ENCODE measurements at regions not wholly inside any gene's neighbourhood (a gene's known extent, or its start where the extent isn't known, plus 50 kb on each side); places are given as distances from the start of the nearest gene placed in this dataset.
"Not testable (repeated sequence)": the region's sequence is repeated elsewhere in the genome, so short reads cannot be mapped to it uniquely, and the experiment has no call there.

GRCh38 chr4:100340512-100341485, 150.5 kb upstream of the DDIT4L start:
- peak; percentile 51 for DNase-seq (ENCODE audit: low read depth)

DNA sequence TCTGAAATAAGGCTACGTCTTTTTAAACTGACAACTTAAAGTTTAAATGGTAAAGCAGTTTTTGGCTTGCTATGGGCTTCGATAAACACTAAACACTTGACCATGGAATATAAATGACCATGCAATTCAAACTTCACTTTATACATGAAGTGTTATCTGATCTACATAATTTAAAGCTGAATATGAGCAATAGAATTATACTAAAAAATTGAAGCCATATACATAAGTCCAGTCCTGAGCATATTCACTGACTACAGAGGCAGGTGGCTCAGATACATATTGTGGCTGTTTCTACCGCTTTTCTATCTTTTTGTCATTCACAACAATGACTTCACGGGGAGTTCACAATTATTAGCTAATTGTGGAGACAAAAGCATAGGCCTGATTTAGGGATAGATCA, 149.6 kb upstream of the DDIT4L start:
- no peak for DNase-seq (ENCODE audit: low read depth)

DNA sequence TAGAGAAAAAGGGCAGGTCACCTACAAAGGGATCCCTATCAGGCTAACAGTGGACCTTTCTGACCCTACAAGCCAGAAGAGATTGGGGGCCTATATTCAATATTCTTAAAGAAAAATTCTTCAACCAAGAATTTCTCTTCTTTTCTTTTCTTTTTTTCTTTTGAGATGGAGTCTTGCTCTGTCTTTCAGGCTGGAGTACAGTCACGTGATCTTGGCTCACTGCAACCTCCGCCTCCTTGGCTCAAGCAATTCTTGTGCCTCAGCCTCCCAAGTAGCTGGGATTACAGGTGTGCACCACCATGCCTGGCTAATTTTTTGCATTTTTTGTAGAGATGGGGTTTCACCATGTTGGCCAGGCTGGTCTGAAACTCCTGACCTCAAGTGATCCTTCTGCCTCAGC, 143.2 kb upstream of the DDIT4L start:
- not testable (repeated sequence) for DNase-seq (ENCODE audit: low read depth)

- no peak for DNase-seq (ENCODE audit: low read depth)
Observed at GRCh38 chr4:100317032-100317864, 127.0 kb upstream of the DDIT4L start.

DNA sequence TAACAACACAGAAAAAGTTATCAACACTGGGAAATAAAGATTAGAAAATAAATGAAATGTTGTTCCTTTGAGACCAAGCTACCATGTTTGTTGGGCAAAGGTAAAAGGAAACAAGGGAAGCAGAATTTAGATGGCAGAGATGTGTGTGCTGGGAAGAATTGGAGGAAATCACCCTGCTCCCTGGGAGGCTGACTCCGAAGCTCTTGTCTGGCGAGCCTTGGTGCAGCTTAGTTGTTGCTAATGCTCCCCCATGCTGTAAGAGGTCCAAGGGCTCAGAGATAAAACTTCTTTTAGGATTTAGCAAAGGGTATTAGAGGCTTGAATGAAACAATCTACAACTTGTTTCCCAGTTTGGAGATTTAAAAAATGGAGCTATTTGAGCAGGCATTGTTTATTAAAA, 123.8 kb upstream of the DDIT4L start:
- no peak for DNase-seq (ENCODE audit: low read depth)

GRCh38 chr4:100312615-100313350, 122.5 kb upstream of the DDIT4L start:
- DNase-seq (ENCODE audit: low read depth), result no peak

GRCh38 chr4:100311181-100311580, 120.9 kb upstream of the DDIT4L start:
- DNase-seq (ENCODE audit: low read depth), result no peak

DNA sequence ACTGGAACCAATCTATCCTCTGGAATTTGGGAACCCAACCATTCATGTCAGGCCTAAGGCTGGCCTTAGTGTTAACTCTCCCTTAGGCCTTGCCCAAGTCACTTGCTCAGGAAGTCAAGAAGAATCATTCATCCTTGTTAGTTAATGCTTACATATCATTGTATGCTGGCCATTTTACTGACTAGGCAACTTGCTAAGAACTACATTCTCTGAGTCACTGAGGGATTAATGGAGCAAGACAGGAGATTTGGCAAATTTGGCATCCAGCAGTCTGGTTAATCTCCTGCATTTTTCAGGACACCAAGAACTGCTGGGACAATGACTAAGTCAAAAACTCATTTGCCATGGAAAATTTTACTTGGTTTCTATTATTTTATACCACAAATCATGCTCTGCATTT, 115.8 kb upstream of the DDIT4L start:
- no peak for DNase-seq (ENCODE audit: low read depth)

- DNase-seq (ENCODE audit: low read depth), result no peak
Observed at GRCh38 chr4:100302061-100303026, 112.1 kb upstream of the DDIT4L start.

DNA sequence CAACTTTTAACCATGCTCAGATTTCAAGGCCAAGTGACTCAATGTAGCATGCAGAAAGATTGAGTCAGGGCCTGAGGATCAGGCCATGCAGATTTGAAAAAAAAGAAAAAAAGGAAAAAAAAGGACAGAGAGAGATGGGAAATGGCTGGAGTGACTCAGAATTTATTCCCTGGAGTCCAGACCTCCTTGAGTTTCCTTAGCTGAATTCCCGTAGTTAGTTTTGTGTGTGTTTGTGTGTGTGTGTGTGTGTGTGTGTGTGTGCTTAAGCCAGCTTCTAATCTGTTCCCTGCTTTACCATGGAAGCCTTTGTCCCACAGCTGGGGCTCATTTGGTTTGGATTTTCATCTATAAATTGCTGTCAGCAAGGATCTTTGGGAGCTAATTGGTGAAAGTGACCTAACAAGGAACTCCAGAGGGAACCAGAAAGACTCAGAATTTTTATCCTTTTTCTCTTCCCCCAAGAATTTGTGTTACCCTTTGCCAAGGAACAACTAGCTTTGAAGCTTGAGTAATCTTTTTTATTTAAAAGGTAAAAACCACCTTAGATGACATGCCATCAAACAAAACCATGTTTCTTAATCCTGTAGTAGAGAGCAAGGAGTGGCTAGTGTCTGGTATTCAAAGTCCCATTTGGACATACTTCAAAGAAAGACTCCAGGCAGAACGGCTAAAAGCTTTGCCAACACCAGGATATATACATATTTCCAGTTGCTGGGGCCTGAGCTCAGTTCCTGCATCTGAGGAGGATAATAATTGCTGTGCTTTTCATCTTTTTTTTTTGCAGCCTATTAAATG, 109.0 kb upstream of the DDIT4L start:
- DNase-seq (ENCODE audit: low read depth), result peak; percentile 94

GRCh38 chr4:100295792-100296191, 105.5 kb upstream of the DDIT4L start:
- no peak for DNase-seq (ENCODE audit: low read depth)

DNA sequence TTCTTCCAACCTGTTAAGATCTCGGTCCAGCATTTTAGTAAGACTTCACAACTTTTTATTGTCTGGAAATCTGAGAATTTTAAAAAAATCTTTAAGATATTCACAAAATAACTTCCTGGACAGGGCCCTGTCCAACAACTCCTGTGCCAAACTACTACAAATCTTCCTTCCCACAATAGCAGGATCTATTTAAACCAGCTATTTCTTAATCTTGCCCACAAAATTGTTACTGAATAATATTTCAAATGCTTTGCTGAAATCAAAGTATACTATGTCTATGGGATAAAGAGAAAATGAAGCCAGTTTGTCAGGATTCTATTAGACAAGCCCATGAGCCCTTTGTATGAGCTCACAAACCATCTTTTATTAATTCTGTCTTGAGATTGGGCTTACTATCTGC, 104.1 kb upstream of the DDIT4L start:
- DNase-seq (ENCODE audit: low read depth), result peak; percentile 59

GRCh38 chr4:100290585-100290984, 100.3 kb upstream of the DDIT4L start:
- DNase-seq (ENCODE audit: low read depth), result no peak

DNA sequence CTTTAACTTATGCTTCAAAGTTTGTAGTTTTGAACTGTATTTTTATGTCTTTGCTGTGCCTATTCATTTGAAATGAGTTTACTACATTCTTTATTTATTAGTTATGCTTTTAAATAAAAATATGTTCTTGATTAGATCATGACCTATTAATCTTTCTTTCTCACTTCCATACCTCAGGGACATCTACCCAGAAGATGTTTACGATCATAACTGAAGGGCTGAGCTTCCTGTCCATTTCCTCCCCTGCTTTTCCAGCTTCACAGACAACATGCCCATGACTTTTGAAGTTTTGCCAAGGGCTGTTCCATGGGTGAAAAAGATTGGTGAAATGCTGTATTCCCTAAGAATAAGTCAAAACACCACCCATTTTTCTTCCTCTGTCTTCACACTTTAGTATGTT, 99.7 kb upstream of the DDIT4L start:
- no peak for DNase-seq (ENCODE audit: low read depth)

DNA sequence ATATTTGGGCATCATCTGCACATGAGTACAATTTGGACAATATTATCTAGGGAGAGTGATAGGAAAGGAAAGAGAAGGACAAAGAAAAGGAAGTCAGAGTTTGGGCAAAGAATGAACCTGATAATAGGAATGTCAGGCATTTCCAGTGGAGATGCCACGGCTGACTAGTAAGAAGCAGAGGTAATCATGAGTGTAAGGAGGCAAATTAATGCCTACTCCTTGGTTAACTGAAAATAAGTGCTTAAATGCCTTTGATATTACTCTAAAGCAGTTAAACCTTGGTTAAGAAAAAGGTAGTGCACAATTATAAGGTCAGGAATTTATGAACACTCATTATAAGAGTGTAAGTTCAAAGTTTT, 99.2 kb upstream of the DDIT4L start:
- DNase-seq (ENCODE audit: low read depth), result no peak

- DNase-seq (ENCODE audit: low read depth), result no peak
Observed at GRCh38 chr4:100288811-100289529, 98.7 kb upstream of the DDIT4L start.

- no peak for DNase-seq (ENCODE audit: low read depth)
Observed at GRCh38 chr4:100288161-100288560, 97.9 kb upstream of the DDIT4L start.

DNA sequence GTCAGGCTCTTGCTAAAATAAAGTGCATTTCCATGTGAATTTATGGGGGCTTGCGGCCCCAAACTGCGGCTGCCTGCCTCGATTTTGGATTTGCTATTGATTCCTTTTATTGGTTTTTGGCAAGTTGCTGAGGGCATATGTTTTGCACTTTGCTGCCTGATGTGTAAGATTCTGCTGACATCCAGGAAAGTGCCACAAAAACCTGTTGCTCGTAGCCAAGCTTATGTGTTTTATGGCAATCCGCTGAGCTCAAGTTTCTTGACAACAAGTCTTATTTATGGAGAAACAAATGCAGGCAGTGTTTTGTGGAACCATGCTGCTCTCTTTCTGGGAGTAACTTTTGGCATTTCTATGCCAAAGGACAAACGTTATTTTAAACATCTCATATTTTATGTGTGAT, 97.3 kb upstream of the DDIT4L start:
- no peak for DNase-seq (ENCODE audit: low read depth)

DNA sequence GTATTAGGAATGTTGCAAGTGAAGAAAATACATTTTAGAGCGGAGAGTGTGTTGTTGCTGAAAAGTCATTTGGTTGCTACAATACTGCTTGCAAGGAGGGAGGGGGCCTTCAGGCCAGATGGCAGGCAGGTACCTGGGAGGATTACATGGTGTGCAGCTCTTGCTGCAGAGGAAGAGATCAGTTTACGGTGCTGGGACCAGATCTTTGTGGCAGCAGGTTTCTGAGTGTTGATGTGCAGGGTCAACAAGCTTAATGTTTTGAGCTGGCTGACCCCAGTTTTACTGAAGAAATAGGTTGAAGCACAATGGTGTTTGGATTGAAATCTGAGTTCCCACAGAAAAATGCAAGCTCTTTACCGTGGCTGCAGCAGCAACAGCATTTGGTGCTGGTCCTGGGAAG, 96.4 kb upstream of the DDIT4L start:
- DNase-seq (ENCODE audit: low read depth), result no peak

- DNase-seq (ENCODE audit: low read depth), result no peak
Observed at GRCh38 chr4:100285121-100285520, 94.9 kb upstream of the DDIT4L start.

Data from GM04503 (cell line).